ENCODE measurements at regions not wholly inside any gene's neighbourhood (a gene's known extent, or its start where the extent isn't known, plus 50 kb on each side); places are given as distances from the start of the nearest gene placed in this dataset.

GRCh38 chr6:84371681-84372080, 144.2 kb upstream of the CEP162 start:
- Histone ChIP-seq H3K27me3 (ENCODE audit: control insufficient read depth in 2 of 2, insufficient read depth in 1 of 2, low read length in 1 of 2) (no peaks in the 10 kb centered on the region), H3K4me3 (ENCODE audit: low read length in 2 of 2) (no peak overlapping the region), H3K4me1 (ENCODE audit: control insufficient read depth in 2 of 2, insufficient read depth in 2 of 2, low read length in 2 of 2) (no peaks in the 10 kb centered on the region), H3K36me3 (ENCODE audit: control insufficient read depth in 2 of 2, insufficient read depth in 2 of 2, low read length in 1 of 2) (no peaks in the 10 kb centered on the region), H3K27ac (ENCODE audit: low read depth in 1 of 2, low read length in 1 of 2) (no peak overlapping the region), H3K9me3 (ENCODE audit: control insufficient read depth in 2 of 2, insufficient read depth in 1 of 2, low read length in 1 of 2) (no peaks in the 10 kb centered on the region)
- 58% methylated on average over 4 of the region's 4 CpGs for WGBS
- no peak for DNase-seq (ENCODE audit: low read depth in 6 of 9, low spot score in 9 of 9)

GRCh38 chr6:84362193-84362821, 134.9 kb upstream of the CEP162 start:
- DNase-seq (ENCODE audit: low read depth in 6 of 9, low spot score in 9 of 9), result no peak
- no peak overlapping the region for H3K27ac ChIP-seq (ENCODE audit: low read depth in 1 of 2, low read length in 1 of 2)
- no peak overlapping the region for H3K4me3 ChIP-seq (ENCODE audit: low read length in 2 of 2)
- no peaks in the 10 kb centered on the region for H3K36me3 ChIP-seq (ENCODE audit: control insufficient read depth in 2 of 2, insufficient read depth in 2 of 2, low read length in 1 of 2)
- no peaks in the 10 kb centered on the region for H3K9me3 ChIP-seq (ENCODE audit: control insufficient read depth in 2 of 2, insufficient read depth in 1 of 2, low read length in 1 of 2)
- H3K27me3 ChIP-seq (ENCODE audit: control insufficient read depth in 2 of 2, insufficient read depth in 1 of 2, low read length in 1 of 2), result no peaks in the 10 kb centered on the region
- H3K4me1 ChIP-seq (ENCODE audit: control insufficient read depth in 2 of 2, insufficient read depth in 2 of 2, low read length in 2 of 2), result no peaks in the 10 kb centered on the region
- 62% methylated on average over 1 of the region's 1 CpG for WGBS

- H3K27me3 ChIP-seq (ENCODE audit: control insufficient read depth in 2 of 2, insufficient read depth in 1 of 2, low read length in 1 of 2), result no peaks in the 10 kb centered on the region
- H3K4me3 ChIP-seq (ENCODE audit: low read length in 2 of 2), result no peak overlapping the region
- no peaks in the 10 kb centered on the region for H3K36me3 ChIP-seq (ENCODE audit: control insufficient read depth in 2 of 2, insufficient read depth in 2 of 2, low read length in 1 of 2)
- H3K27ac ChIP-seq (ENCODE audit: low read depth in 1 of 2, low read length in 1 of 2), result no peak overlapping the region
- DNase-seq (ENCODE audit: low read depth in 6 of 9, low spot score in 9 of 9), result no peak
- no peaks in the 10 kb centered on the region for H3K9me3 ChIP-seq (ENCODE audit: control insufficient read depth in 2 of 2, insufficient read depth in 1 of 2, low read length in 1 of 2)
- no peaks in the 10 kb centered on the region for H3K4me1 ChIP-seq (ENCODE audit: control insufficient read depth in 2 of 2, insufficient read depth in 2 of 2, low read length in 2 of 2)
- WGBS, result 68% methylated on average over 3 of the region's 3 CpGs
These were observed 134.1 kb upstream of the CEP162 start for GRCh38 chr6:84361372-84362192.

- WGBS, result 95% methylated on average over 5 of the region's 5 CpGs
- no peaks in the 10 kb centered on the region for H3K27me3 ChIP-seq (ENCODE audit: control insufficient read depth in 2 of 2, insufficient read depth in 1 of 2, low read length in 1 of 2)
- H3K36me3 ChIP-seq (ENCODE audit: control insufficient read depth in 2 of 2, insufficient read depth in 2 of 2, low read length in 1 of 2), result no peaks in the 10 kb centered on the region
- no peaks in the 10 kb centered on the region for H3K4me1 ChIP-seq (ENCODE audit: control insufficient read depth in 2 of 2, insufficient read depth in 2 of 2, low read length in 2 of 2)
- H3K27ac ChIP-seq (ENCODE audit: low read depth in 1 of 2, low read length in 1 of 2), result no peak overlapping the region
- no peaks in the 10 kb centered on the region for H3K9me3 ChIP-seq (ENCODE audit: control insufficient read depth in 2 of 2, insufficient read depth in 1 of 2, low read length in 1 of 2)
- DNase-seq (ENCODE audit: low read depth in 6 of 9, low spot score in 9 of 9), result no peak
- H3K4me3 ChIP-seq (ENCODE audit: low read length in 2 of 2), result no peak overlapping the region
These were observed 132.6 kb upstream of the CEP162 start for GRCh38 chr6:84360039-84360438.

GRCh38 chr6:84358581-84358980, 131.1 kb upstream of the CEP162 start:
- Histone ChIP-seq H3K27ac (ENCODE audit: low read depth in 1 of 2, low read length in 1 of 2) (no peak overlapping the region), H3K4me1 (ENCODE audit: control insufficient read depth in 2 of 2, insufficient read depth in 2 of 2, low read length in 2 of 2) (no peaks in the 10 kb centered on the region), H3K36me3 (ENCODE audit: control insufficient read depth in 2 of 2, insufficient read depth in 2 of 2, low read length in 1 of 2) (no peaks in the 10 kb centered on the region), H3K9me3 (ENCODE audit: control insufficient read depth in 2 of 2, insufficient read depth in 1 of 2, low read length in 1 of 2) (no peaks in the 10 kb centered on the region), H3K27me3 (ENCODE audit: control insufficient read depth in 2 of 2, insufficient read depth in 1 of 2, low read length in 1 of 2) (no peaks in the 10 kb centered on the region), H3K4me3 (ENCODE audit: low read length in 2 of 2) (no peak overlapping the region)
- WGBS, result 97% methylated on average over 3 of the region's 3 CpGs
- no peak for DNase-seq (ENCODE audit: low read depth in 6 of 9, low spot score in 9 of 9)

- no peaks in the 10 kb centered on the region for H3K27me3 ChIP-seq (ENCODE audit: control insufficient read depth in 2 of 2, insufficient read depth in 1 of 2, low read length in 1 of 2)
- H3K36me3 ChIP-seq (ENCODE audit: control insufficient read depth in 2 of 2, insufficient read depth in 2 of 2, low read length in 1 of 2), result no peaks in the 10 kb centered on the region
- H3K4me3 ChIP-seq (ENCODE audit: low read length in 2 of 2), result no peak overlapping the region
- DNase-seq (ENCODE audit: low read depth in 6 of 9, low spot score in 9 of 9), result no peak
- no peak overlapping the region for H3K27ac ChIP-seq (ENCODE audit: low read depth in 1 of 2, low read length in 1 of 2)
- H3K4me1 ChIP-seq (ENCODE audit: control insufficient read depth in 2 of 2, insufficient read depth in 2 of 2, low read length in 2 of 2), result no peaks in the 10 kb centered on the region
- H3K9me3 ChIP-seq (ENCODE audit: control insufficient read depth in 2 of 2, insufficient read depth in 1 of 2, low read length in 1 of 2), result no peaks in the 10 kb centered on the region
- WGBS, result 91% methylated on average over 2 of the region's 2 CpGs
These were observed 130.2 kb upstream of the CEP162 start for GRCh38 chr6:84357631-84358030.

- no peaks in the 10 kb centered on the region for H3K4me1 ChIP-seq (ENCODE audit: control insufficient read depth in 2 of 2, insufficient read depth in 2 of 2, low read length in 2 of 2)
- H3K36me3 ChIP-seq (ENCODE audit: control insufficient read depth in 2 of 2, insufficient read depth in 2 of 2, low read length in 1 of 2), result no peaks in the 10 kb centered on the region
- H3K4me3 ChIP-seq (ENCODE audit: low read length in 2 of 2), result no peak overlapping the region
- no peaks in the 10 kb centered on the region for H3K27me3 ChIP-seq (ENCODE audit: control insufficient read depth in 2 of 2, insufficient read depth in 1 of 2, low read length in 1 of 2)
- no peak for DNase-seq (ENCODE audit: low read depth in 6 of 9, low spot score in 9 of 9)
- H3K27ac ChIP-seq (ENCODE audit: low read depth in 1 of 2, low read length in 1 of 2), result no peak overlapping the region
- 73% methylated on average over 5 of the region's 5 CpGs for WGBS
- no peaks in the 10 kb centered on the region for H3K9me3 ChIP-seq (ENCODE audit: control insufficient read depth in 2 of 2, insufficient read depth in 1 of 2, low read length in 1 of 2)
These were observed 129.5 kb upstream of the CEP162 start for GRCh38 chr6:84356907-84357306.

- no peaks in the 10 kb centered on the region for H3K4me1 ChIP-seq (ENCODE audit: control insufficient read depth in 2 of 2, insufficient read depth in 2 of 2, low read length in 2 of 2)
- H3K36me3 ChIP-seq (ENCODE audit: control insufficient read depth in 2 of 2, insufficient read depth in 2 of 2, low read length in 1 of 2), result no peaks in the 10 kb centered on the region
- DNase-seq (ENCODE audit: low read depth in 6 of 9, low spot score in 9 of 9), result no peak
- no peaks in the 10 kb centered on the region for H3K27me3 ChIP-seq (ENCODE audit: control insufficient read depth in 2 of 2, insufficient read depth in 1 of 2, low read length in 1 of 2)
- 86% methylated on average over 5 of the region's 5 CpGs for WGBS
- H3K27ac ChIP-seq (ENCODE audit: low read depth in 1 of 2, low read length in 1 of 2), result no peak overlapping the region
- H3K9me3 ChIP-seq (ENCODE audit: control insufficient read depth in 2 of 2, insufficient read depth in 1 of 2, low read length in 1 of 2), result no peaks in the 10 kb centered on the region
- H3K4me3 ChIP-seq (ENCODE audit: low read length in 2 of 2), result no peak overlapping the region
These were observed 126.3 kb upstream of the CEP162 start for GRCh38 chr6:84353459-84354423.

GRCh38 chr6:84350397-84350796, 123.0 kb upstream of the CEP162 start:
- DNase-seq (ENCODE audit: low read depth in 6 of 9, low spot score in 9 of 9), result no peak
- H3K36me3 ChIP-seq (ENCODE audit: control insufficient read depth in 2 of 2, insufficient read depth in 2 of 2, low read length in 1 of 2), result no peaks in the 10 kb centered on the region
- no peaks in the 10 kb centered on the region for H3K4me1 ChIP-seq (ENCODE audit: control insufficient read depth in 2 of 2, insufficient read depth in 2 of 2, low read length in 2 of 2)
- H3K27ac ChIP-seq (ENCODE audit: low read depth in 1 of 2, low read length in 1 of 2), result no peak overlapping the region
- no peak overlapping the region for H3K4me3 ChIP-seq (ENCODE audit: low read length in 2 of 2)
- no peaks in the 10 kb centered on the region for H3K9me3 ChIP-seq (ENCODE audit: control insufficient read depth in 2 of 2, insufficient read depth in 1 of 2, low read length in 1 of 2)
- H3K27me3 ChIP-seq (ENCODE audit: control insufficient read depth in 2 of 2, insufficient read depth in 1 of 2, low read length in 1 of 2), result no peaks in the 10 kb centered on the region
